GM10248 (cell line): ENCODE measurements at regions not wholly inside any gene's neighbourhood (a gene's known extent, or its start where the extent isn't known, plus 50 kb on each side); places are given as distances from the start of the nearest gene placed in this dataset.

Source experiments
- CTCF ChIA-PET: fragments of 300-600 bp; sonication (Branson Sonifier 250); formaldehyde crosslinking; extraction: SDS; loops from one replicate; lab custom pipeline; 2021; ENCODE audit warnings: antibody characterized with exemption; lab: Yijun Ruan, JAX
- POLR2A ChIA-PET: fragments of 350-650 bp; sonication (Branson Sonifier 250); formaldehyde crosslinking; extraction: SDS; loops from one replicate; lab custom pipeline; 2020; ENCODE audit warnings: antibody characterized with exemption; lab: Yijun Ruan, JAX
- DNase-seq: peaks from one replicate; pipeline ENCODE4 v3.0.0; 2012; ENCODE audit errors: extremely low spot score
- TF ChIP-seq, protein P1 (sequence below): IDR thresholded peaks from 2 replicates; pipeline ENCODE4 v1.5.1; 2012; ENCODE audit warnings: mild to moderate bottlenecking, low read depth; ENCODE audit errors: extremely low read depth, missing control alignments, control extremely low read depth

DNA sequence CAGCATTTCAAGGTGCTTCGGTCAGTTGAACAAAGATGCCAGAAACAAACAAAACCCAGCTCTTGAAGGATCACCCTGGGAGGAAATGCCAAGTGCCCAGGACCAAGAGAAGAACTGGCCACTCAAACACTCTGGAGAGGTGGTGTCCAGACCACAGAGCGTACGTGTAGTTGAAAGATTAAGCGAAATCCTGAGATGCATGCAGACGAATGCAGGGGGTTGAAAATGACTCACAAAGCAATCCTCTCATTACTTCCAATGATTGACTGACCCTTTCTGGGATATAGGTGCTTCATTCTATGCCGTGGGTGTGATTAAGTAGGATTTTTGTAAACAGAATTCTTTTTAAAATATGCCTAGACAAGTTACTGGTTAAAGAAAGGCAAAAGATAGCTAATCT lies 71.5 kb upstream of the ATXN1 start:
- ChIA-PET POLR2A (no interaction called here), CTCF (interaction anchor here (1.4 kb wide), 1 partner anchor 14 kb away, joined by 3 read pairs; no protein-coding TSS in a partner anchor)
- DNase-seq, result no peak
- TF ChIP-seq, protein P1, sequence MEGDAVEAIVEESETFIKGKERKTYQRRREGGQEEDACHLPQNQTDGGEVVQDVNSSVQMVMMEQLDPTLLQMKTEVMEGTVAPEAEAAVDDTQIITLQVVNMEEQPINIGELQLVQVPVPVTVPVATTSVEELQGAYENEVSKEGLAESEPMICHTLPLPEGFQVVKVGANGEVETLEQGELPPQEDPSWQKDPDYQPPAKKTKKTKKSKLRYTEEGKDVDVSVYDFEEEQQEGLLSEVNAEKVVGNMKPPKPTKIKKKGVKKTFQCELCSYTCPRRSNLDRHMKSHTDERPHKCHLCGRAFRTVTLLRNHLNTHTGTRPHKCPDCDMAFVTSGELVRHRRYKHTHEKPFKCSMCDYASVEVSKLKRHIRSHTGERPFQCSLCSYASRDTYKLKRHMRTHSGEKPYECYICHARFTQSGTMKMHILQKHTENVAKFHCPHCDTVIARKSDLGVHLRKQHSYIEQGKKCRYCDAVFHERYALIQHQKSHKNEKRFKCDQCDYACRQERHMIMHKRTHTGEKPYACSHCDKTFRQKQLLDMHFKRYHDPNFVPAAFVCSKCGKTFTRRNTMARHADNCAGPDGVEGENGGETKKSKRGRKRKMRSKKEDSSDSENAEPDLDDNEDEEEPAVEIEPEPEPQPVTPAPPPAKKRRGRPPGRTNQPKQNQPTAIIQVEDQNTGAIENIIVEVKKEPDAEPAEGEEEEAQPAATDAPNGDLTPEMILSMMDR, result no peak

DNA sequence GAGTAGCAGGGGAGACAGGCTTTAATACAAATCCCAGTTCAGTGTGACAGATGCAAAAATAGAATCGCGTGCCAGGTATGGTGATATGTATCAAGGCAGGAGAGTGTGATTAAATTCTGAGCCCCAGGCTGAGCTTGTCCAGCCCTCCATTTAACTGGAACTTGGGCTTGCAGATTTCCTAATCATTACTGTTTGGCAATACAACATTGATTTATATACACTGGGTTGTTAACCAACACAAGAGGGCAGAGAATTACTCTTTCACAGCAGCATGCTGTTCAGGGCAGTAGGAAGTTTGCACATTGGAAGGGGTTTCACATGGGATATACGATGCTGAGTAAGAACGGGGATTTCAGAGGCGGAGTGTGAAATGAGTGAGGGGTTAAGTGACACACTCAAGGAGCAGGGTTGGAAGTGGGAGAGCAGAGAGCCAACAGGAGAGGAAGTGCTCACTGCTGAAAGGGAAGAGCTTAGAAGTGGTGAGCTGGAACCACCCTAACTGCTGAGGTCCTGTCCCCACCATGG lies 70.8 kb upstream of the ATXN1 start:
- ChIA-PET POLR2A (no interaction called here), CTCF (interaction anchor here (1.4 kb wide), 1 partner anchor 15 kb away, joined by 3 read pairs; no protein-coding TSS in a partner anchor)
- no peak for DNase-seq
- TF ChIP-seq, protein P1, result no peak

DNA sequence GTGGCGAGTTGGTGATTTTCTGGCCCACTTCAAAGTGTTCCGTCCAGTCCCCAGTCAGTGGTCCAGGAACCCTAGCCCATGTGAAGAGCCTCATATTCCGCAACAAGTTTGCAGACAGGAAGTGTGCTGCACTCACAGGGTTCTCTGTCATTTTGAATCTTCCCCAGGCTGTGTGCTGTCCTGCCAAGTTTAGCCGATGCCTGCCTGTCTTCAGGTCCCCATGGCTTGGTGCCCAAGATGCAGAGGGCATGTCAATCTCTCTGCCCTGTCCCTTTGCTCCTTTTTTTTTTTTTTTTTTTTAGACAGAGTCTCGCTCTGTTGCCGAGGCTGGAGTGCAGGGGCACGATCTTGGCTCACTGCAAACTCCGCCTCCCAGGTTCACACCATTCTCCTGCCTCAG lies 69.9 kb upstream of the ATXN1 start:
- TF ChIP-seq, protein P1, result no peak
- ChIA-PET POLR2A (no interaction called here), CTCF (no interaction called here)
- DNase-seq, result no peak

DNA sequence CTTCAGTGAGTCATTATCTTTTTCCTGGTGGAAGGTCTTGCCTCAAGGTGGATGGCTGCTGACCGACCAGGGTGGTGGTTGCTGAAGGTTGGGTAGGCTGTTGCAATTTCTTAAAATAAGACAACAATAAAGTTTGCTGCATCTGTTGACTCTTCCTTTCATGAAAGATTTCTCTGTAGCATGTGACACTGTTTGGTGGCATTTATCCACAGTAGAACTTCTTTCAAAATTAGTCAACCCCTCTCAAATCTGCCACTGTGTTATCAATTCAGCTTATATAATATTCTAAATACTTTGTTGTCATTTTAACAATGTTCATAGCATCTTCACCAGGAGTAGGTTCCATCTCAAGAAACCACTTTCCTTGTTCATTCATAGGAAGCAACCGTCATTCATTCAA lies 66.8 kb upstream of the ATXN1 start:
- ChIA-PET CTCF (interaction anchor here (1.6 to 1.7 kb wide), 2 partner anchors 35 to 52 kb away, joined by 3 read pairs; no protein-coding TSS in a partner anchor), POLR2A (no interaction called here)

DNA sequence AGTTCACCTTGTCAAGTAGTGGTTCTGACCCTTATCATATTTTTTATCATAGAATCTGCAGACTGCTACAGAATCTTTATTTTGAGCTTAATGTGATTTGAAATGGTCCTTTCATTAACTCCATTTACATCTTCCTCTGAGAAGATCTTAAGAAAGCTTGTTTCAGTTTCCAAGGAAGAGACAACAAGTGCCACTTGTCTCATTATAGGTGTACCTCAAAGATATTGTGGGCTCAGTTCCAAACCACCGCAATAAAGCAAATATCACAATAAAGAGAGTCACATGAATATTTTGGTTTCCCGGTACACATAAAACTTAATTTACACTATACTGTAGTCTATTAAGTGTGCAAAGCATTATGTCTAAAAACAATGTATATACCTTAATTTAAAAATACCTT lies 66.4 kb upstream of the ATXN1 start:
- ChIA-PET POLR2A (no interaction called here), CTCF (interaction anchor here (1.6 to 1.8 kb wide), 3 partner anchors 19 to 51 kb away, joined by 3 to 6 read pairs (median 3); no protein-coding TSS in a partner anchor)
- DNase-seq, result no peak
- TF ChIP-seq, protein P1, result no peak

More for the DNA sequence above, 66.8 kb upstream of the ATXN1 start:
- no peak for DNase-seq
- TF ChIP-seq, protein P1, result no peak

DNA sequence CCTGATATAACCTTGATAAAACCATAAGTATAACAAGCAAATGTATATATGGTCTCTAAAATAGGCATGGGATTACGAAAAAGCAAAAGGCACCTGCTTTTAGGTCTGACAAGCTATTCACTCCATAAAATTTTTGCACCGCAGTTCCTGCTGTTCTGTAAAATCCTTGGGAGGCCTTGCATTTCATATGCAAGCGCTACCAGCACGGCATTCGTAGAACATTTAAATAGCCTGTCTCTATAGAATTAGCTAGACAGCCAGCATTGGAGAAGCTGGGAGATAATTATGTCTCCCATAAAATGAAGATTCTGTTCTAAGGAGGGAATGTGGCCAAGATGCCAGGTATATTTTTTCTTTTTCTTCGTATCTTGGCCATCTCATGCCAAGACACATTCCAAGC lies 64.5 kb upstream of the ATXN1 start:
- TF ChIP-seq, protein P1, result no peak
- CTCF ChIA-PET, result interaction anchor here (0.9 to 1.8 kb wide), 4 partner anchors 10 to 55 kb away, joined by 3 to 6 read pairs (median 3); no protein-coding TSS in a partner anchor
- POLR2A ChIA-PET, result interaction anchor here (0.5 kb wide), 1 partner anchor 697 kb away, joined by 3 read pairs; the partner anchor contains the start of gene MYLIP
- no peak for DNase-seq
